ENCODE measurements at regions not wholly inside any gene's neighbourhood (a gene's known extent, or its start where the extent isn't known, plus 50 kb on each side); places are given as distances from the start of the nearest gene placed in this dataset.

- no peaks in the 10 kb centered on the region for H3K27me3 Mint-ChIP-seq (ENCODE audit: low read depth)
- no peak for DNase-seq
- intact Hi-C loops (cut with micrococcal nuclease) = no loop called here
- no peak overlapping the region for H3K4me3 Mint-ChIP-seq
- H3K9me3 Mint-ChIP-seq = no peaks in the 10 kb centered on the region
- no peaks in the 10 kb centered on the region for H3K36me3 Mint-ChIP-seq (ENCODE audit: low read depth)
- CTCF ChIA-PET = no interaction called here
- H3K4me1 Mint-ChIP-seq (ENCODE audit: low read depth) = no peaks in the 10 kb centered on the region
- H3K27ac Mint-ChIP-seq = no peak overlapping the region
Measured at GRCh38 chr4:65799513-65799912, 129.2 kb upstream of the EPHA5 start.

- Mint-ChIP-seq H3K36me3 (ENCODE audit: low read depth) (no peaks in the 10 kb centered on the region), H3K27me3 (ENCODE audit: low read depth) (no peaks in the 10 kb centered on the region), H3K9me3 (no peaks in the 10 kb centered on the region), H3K4me3 (no peak overlapping the region), H3K27ac (no peak overlapping the region), H3K4me1 (ENCODE audit: low read depth) (no peaks in the 10 kb centered on the region)
- intact Hi-C loops (cut with micrococcal nuclease) = no loop called here
- CTCF ChIA-PET = no interaction called here
- no peak for DNase-seq
Measured at GRCh38 chr4:65798498-65799127, 128.3 kb upstream of the EPHA5 start.

- CTCF ChIA-PET = no interaction called here
- Mint-ChIP-seq H3K27me3 (ENCODE audit: low read depth) (no peaks in the 10 kb centered on the region), H3K4me1 (ENCODE audit: low read depth) (no peaks in the 10 kb centered on the region), H3K27ac (no peak overlapping the region), H3K4me3 (no peak overlapping the region), H3K9me3 (no peaks in the 10 kb centered on the region), H3K36me3 (ENCODE audit: low read depth) (no peaks in the 10 kb centered on the region)
- intact Hi-C loops (cut with micrococcal nuclease) = no loop called here
- DNase-seq = no peak
Measured at GRCh38 chr4:65791812-65792308, 121.6 kb upstream of the EPHA5 start.

GRCh38 chr4:65791111-65791811 lies 121.0 kb upstream of the EPHA5 start:
- Mint-ChIP-seq H3K27me3 (ENCODE audit: low read depth) (no peaks in the 10 kb centered on the region), H3K4me1 (ENCODE audit: low read depth) (no peaks in the 10 kb centered on the region), H3K4me3 (no peak overlapping the region), H3K9me3 (no peaks in the 10 kb centered on the region), H3K27ac (no peak overlapping the region), H3K36me3 (ENCODE audit: low read depth) (no peaks in the 10 kb centered on the region)
- CTCF ChIA-PET = no interaction called here
- no peak for DNase-seq
- intact Hi-C loops (cut with micrococcal nuclease) = no loop called here

- no peak for DNase-seq
- Mint-ChIP-seq H3K4me1 (ENCODE audit: low read depth) (no peaks in the 10 kb centered on the region), H3K4me3 (no peak overlapping the region), H3K9me3 (no peaks in the 10 kb centered on the region), H3K36me3 (ENCODE audit: low read depth) (no peaks in the 10 kb centered on the region), H3K27me3 (ENCODE audit: low read depth) (no peaks in the 10 kb centered on the region), H3K27ac (no peak overlapping the region)
- intact Hi-C loops (cut with micrococcal nuclease) = no loop called here
- CTCF ChIA-PET = no interaction called here
Measured at GRCh38 chr4:65789805-65790204, 119.5 kb upstream of the EPHA5 start.

- no peak overlapping the region for H3K27ac Mint-ChIP-seq
- intact Hi-C loops (cut with micrococcal nuclease) = no loop called here
- H3K36me3 Mint-ChIP-seq (ENCODE audit: low read depth) = no peaks in the 10 kb centered on the region
- no peaks in the 10 kb centered on the region for H3K9me3 Mint-ChIP-seq
- DNase-seq = no peak
- CTCF ChIA-PET = no interaction called here
- no peaks in the 10 kb centered on the region for H3K4me1 Mint-ChIP-seq (ENCODE audit: low read depth)
- no peaks in the 10 kb centered on the region for H3K27me3 Mint-ChIP-seq (ENCODE audit: low read depth)
- H3K4me3 Mint-ChIP-seq = no peak overlapping the region
Measured at GRCh38 chr4:65789341-65789740, 119.1 kb upstream of the EPHA5 start.

- CTCF ChIA-PET = no interaction called here
- Mint-ChIP-seq H3K4me3 (no peak overlapping the region), H3K4me1 (ENCODE audit: low read depth) (no peaks in the 10 kb centered on the region), H3K9me3 (peaks cover 17% of the 10 kb centered on the region), H3K36me3 (ENCODE audit: low read depth) (no peaks in the 10 kb centered on the region), H3K27ac (no peak overlapping the region), H3K27me3 (ENCODE audit: low read depth) (no peaks in the 10 kb centered on the region)
- intact Hi-C loops (cut with micrococcal nuclease) = no loop called here
- DNase-seq = no peak
Measured at GRCh38 chr4:65777270-65777669, 107.0 kb upstream of the EPHA5 start.

GRCh38 chr4:65773636-65774035 lies 103.3 kb upstream of the EPHA5 start:
- intact Hi-C loops (cut with micrococcal nuclease) = no loop called here
- Mint-ChIP-seq H3K4me3 (no peak overlapping the region), H3K9me3 (peaks cover 27% of the 10 kb centered on the region), H3K36me3 (ENCODE audit: low read depth) (no peaks in the 10 kb centered on the region), H3K4me1 (ENCODE audit: low read depth) (no peaks in the 10 kb centered on the region), H3K27me3 (ENCODE audit: low read depth) (no peaks in the 10 kb centered on the region), H3K27ac (no peak overlapping the region)
- DNase-seq = no peak
- CTCF ChIA-PET = no interaction called here

GRCh38 chr4:65747386-65747785 lies 77.1 kb upstream of the EPHA5 start:
- H3K4me3 Mint-ChIP-seq = no peak overlapping the region
- H3K27me3 Mint-ChIP-seq (ENCODE audit: low read depth) = no peaks in the 10 kb centered on the region
- CTCF ChIA-PET = no interaction called here
- DNase-seq = no peak
- no peaks in the 10 kb centered on the region for H3K36me3 Mint-ChIP-seq (ENCODE audit: low read depth)
- H3K27ac Mint-ChIP-seq = no peak overlapping the region
- H3K9me3 Mint-ChIP-seq = no peaks in the 10 kb centered on the region
- no peaks in the 10 kb centered on the region for H3K4me1 Mint-ChIP-seq (ENCODE audit: low read depth)
- intact Hi-C loops (cut with micrococcal nuclease) = no loop called here

- Mint-ChIP-seq H3K27ac (no peak overlapping the region), H3K4me3 (no peak overlapping the region), H3K9me3 (no peaks in the 10 kb centered on the region), H3K4me1 (ENCODE audit: low read depth) (no peaks in the 10 kb centered on the region), H3K27me3 (ENCODE audit: low read depth) (no peaks in the 10 kb centered on the region), H3K36me3 (ENCODE audit: low read depth) (no peaks in the 10 kb centered on the region)
- CTCF ChIA-PET = no interaction called here
- intact Hi-C loops (cut with micrococcal nuclease) = no loop called here
- no peak for DNase-seq
Measured at GRCh38 chr4:65738134-65738533, 67.8 kb upstream of the EPHA5 start.

GRCh38 chr4:65737672-65738071 lies 67.4 kb upstream of the EPHA5 start:
- Mint-ChIP-seq H3K4me3 (no peak overlapping the region), H3K27me3 (ENCODE audit: low read depth) (no peaks in the 10 kb centered on the region), H3K36me3 (ENCODE audit: low read depth) (no peaks in the 10 kb centered on the region), H3K9me3 (peaks cover 3% of the 10 kb centered on the region), H3K4me1 (ENCODE audit: low read depth) (no peaks in the 10 kb centered on the region), H3K27ac (no peak overlapping the region)
- CTCF ChIA-PET = no interaction called here
- intact Hi-C loops (cut with micrococcal nuclease) = no loop called here
- DNase-seq = no peak

- Mint-ChIP-seq H3K9me3 (peaks cover 16% of the 10 kb centered on the region), H3K36me3 (ENCODE audit: low read depth) (no peaks in the 10 kb centered on the region), H3K4me1 (ENCODE audit: low read depth) (no peaks in the 10 kb centered on the region), H3K27ac (no peak overlapping the region), H3K4me3 (no peak overlapping the region), H3K27me3 (ENCODE audit: low read depth) (no peaks in the 10 kb centered on the region)
- CTCF ChIA-PET = no interaction called here
- DNase-seq = no peak
- intact Hi-C loops (cut with micrococcal nuclease) = no loop called here
Measured at GRCh38 chr4:65724973-65725372, 54.7 kb upstream of the EPHA5 start.
